ENCODE measurements at regions not wholly inside any gene's neighbourhood (a gene's known extent, or its start where the extent isn't known, plus 50 kb on each side); places are given as distances from the start of the nearest gene placed in this dataset.

DNA sequence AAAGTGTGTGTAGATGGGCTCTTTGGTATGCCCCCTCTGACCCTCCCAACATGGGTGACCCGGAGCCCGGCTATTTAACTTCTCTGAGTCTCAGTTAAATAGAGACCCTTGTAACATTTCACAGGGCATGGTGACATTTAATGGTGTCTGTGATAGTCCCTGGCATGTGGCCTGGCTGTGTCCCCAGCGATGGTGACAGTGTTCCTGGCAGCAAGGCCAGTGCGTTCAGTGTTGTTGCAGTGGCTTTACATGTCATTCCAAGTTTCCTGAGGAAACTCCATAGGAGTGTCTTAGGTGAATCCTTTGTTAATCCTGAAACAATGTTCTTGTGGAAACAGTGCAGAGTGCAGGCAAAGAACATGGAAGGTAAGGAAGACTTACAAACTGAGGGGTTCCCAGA is 137.0 kb downstream of the RAMP3 start:
- no peak overlapping the region for H3K4me3 ChIP-seq
- no peak for DNase-seq (ENCODE audit: low read depth in 1 of 2, low spot score in 1 of 2)
- H3K4me1 ChIP-seq = no peaks in the 10 kb centered on the region
- no peak overlapping the region for H3K27ac ChIP-seq
- TF ChIP-seq CEBPB (IDR thresholded peaks at IDR 0.05) (no peak), NR3C1 (IDR thresholded peaks at IDR 0.05) (no peak)
- ChIA-PET CTCF (interaction anchor here (0.9 kb wide), 1 partner anchor 34 kb away, joined by 3 read pairs; no protein-coding TSS in a partner anchor), POLR2A (no interaction called here)
- peak; percentile 28 for FAIRE-seq
- no peak for ATAC-seq
- H3K4me2 ChIP-seq = no peak overlapping the region
- WGBS (ENCODE audit: missing lambda C conversion rate) = 37% methylated on average over 4 of the region's 4 CpGs
- H3K9me3 ChIP-seq = no peaks in the 10 kb centered on the region

GRCh38 chr7:45295222-45295621 is 137.6 kb downstream of the RAMP3 start:
- peaks cover 3% of the 10 kb centered on the region; the same call in 1 of the 3 replicates for H3K9me3 ChIP-seq
- WGBS (ENCODE audit: missing lambda C conversion rate) = 60% methylated on average over 4 of the region's 4 CpGs
- DNase-seq (ENCODE audit: low read depth in 1 of 2, low spot score in 1 of 2) = no peak
- H3K4me3 ChIP-seq = no peak overlapping the region
- ATAC-seq = no peak
- no peaks in the 10 kb centered on the region for H3K4me1 ChIP-seq
- ChIA-PET POLR2A (no interaction called here), CTCF (interaction anchor here (0.8 to 0.9 kb wide), 2 partner anchors 35 to 115 kb away, joined by 3 read pairs; no protein-coding TSS in a partner anchor)
- no peak overlapping the region for H3K4me2 ChIP-seq
- no peak for FAIRE-seq
- no peak overlapping the region for H3K27ac ChIP-seq
- TF ChIP-seq ZSCAN20 (CRISPR knock-in tag; IDR thresholded peaks at IDR 0.05) (no peak), PHF8 (IDR thresholded peaks at IDR 0.05; ENCODE audit: borderline replicate concordance, low read depth) (no peak), HEYL (CRISPR knock-in tag; IDR thresholded peaks at IDR 0.05) (no peak), ATOH8 (CRISPR knock-in tag; IDR thresholded peaks at IDR 0.05; ENCODE audit: low read depth) (no peak), SREBF2 (IDR thresholded peaks at IDR 0.05) (no peak), TFCP2L1 (CRISPR knock-in tag; IDR thresholded peaks at IDR 0.05) (no peak), ZC3H11A (IDR thresholded peaks at IDR 0.05) (no peak), CBX8 (IDR thresholded peaks at IDR 0.05) (no peak), MAFK (IDR thresholded peaks at IDR 0.05; ENCODE audit: partially characterized antibody) (no peak), USF2 (IDR thresholded peaks at IDR 0.05) (no peak), JUN (IDR thresholded peaks at IDR 0.05) (no peak), POLR2AphosphoS2 (conservative IDR thresholded peaks at IDR 0.05; ENCODE audit: low read length) (no peak), MAZ (IDR thresholded peaks at IDR 0.05; ENCODE audit: borderline replicate concordance, low read depth, low read length) (no peak), SMC3 (IDR thresholded peaks at IDR 0.05) (no peak)
- TF ChIP-seq, protein P1, sequence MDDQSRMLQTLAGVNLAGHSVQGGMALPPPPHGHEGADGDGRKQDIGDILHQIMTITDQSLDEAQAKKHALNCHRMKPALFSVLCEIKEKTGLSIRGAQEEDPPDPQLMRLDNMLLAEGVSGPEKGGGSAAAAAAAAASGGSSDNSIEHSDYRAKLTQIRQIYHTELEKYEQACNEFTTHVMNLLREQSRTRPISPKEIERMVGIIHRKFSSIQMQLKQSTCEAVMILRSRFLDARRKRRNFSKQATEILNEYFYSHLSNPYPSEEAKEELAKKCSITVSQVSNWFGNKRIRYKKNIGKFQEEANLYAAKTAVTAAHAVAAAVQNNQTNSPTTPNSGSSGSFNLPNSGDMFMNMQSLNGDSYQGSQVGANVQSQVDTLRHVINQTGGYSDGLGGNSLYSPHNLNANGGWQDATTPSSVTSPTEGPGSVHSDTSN (IDR thresholded peaks at IDR 0.05) = no peak

GRCh38 chr7:45296748-45297147 is 139.2 kb downstream of the RAMP3 start:
- POLR2A ChIA-PET = no interaction called here
- CTCF ChIA-PET = no interaction called here
- Histone ChIP-seq H3K27ac (no peak overlapping the region), H3K4me2 (no peak overlapping the region), H3K4me3 (no peak overlapping the region), H3K9me3 (peaks cover 10% of the 10 kb centered on the region; the same call in 2 of the 3 replicates), H3K4me1 (no peaks in the 10 kb centered on the region)
- no peak for ATAC-seq
- no peak for FAIRE-seq
- DNase-seq (ENCODE audit: low read depth in 1 of 2, low spot score in 1 of 2) = no peak
- peak; percentile 98 for TF ChIP-seq MAFK (IDR thresholded peaks at IDR 0.05; ENCODE audit: partially characterized antibody)
- TF ChIP-seq, protein P1 (IDR thresholded peaks at IDR 0.05) = no peak
- no peak for TF ChIP-seq POLR2A (IDR thresholded peaks at IDR 0.05; ENCODE audit: low read length)

- CTCF ChIA-PET = no interaction called here
- Histone ChIP-seq H3K4me1 (no peaks in the 10 kb centered on the region), H3K27ac (no peak overlapping the region), H3K4me3 (no peak overlapping the region), H3K4me2 (no peak overlapping the region), H3K9me3 (peaks cover 9% of the 10 kb centered on the region; the same call in 1 of the 3 replicates)
- ATAC-seq = no peak
- 33% methylated on average over 3 of the region's 3 CpGs for WGBS (ENCODE audit: missing lambda C conversion rate)
- TF ChIP-seq, protein P2, sequence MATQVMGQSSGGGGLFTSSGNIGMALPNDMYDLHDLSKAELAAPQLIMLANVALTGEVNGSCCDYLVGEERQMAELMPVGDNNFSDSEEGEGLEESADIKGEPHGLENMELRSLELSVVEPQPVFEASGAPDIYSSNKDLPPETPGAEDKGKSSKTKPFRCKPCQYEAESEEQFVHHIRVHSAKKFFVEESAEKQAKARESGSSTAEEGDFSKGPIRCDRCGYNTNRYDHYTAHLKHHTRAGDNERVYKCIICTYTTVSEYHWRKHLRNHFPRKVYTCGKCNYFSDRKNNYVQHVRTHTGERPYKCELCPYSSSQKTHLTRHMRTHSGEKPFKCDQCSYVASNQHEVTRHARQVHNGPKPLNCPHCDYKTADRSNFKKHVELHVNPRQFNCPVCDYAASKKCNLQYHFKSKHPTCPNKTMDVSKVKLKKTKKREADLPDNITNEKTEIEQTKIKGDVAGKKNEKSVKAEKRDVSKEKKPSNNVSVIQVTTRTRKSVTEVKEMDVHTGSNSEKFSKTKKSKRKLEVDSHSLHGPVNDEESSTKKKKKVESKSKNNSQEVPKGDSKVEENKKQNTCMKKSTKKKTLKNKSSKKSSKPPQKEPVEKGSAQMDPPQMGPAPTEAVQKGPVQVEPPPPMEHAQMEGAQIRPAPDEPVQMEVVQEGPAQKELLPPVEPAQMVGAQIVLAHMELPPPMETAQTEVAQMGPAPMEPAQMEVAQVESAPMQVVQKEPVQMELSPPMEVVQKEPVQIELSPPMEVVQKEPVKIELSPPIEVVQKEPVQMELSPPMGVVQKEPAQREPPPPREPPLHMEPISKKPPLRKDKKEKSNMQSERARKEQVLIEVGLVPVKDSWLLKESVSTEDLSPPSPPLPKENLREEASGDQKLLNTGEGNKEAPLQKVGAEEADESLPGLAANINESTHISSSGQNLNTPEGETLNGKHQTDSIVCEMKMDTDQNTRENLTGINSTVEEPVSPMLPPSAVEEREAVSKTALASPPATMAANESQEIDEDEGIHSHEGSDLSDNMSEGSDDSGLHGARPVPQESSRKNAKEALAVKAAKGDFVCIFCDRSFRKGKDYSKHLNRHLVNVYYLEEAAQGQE (IDR thresholded peaks at IDR 0.05) = no peak
- TF ChIP-seq NPAS2 (CRISPR knock-in tag; IDR thresholded peaks at IDR 0.05; ENCODE audit: borderline replicate concordance) = no peak
- no peak for TF ChIP-seq HOXB5 (CRISPR knock-in tag; IDR thresholded peaks at IDR 0.05)
- TF ChIP-seq NR3C1 (IDR thresholded peaks at IDR 0.05) = no peak
- TF ChIP-seq EHMT2 (IDR thresholded peaks at IDR 0.05; ENCODE audit: low read depth) = no peak
- TF ChIP-seq MAZ (IDR thresholded peaks at IDR 0.05; ENCODE audit: borderline replicate concordance, low read depth, low read length) = no peak
- TF ChIP-seq RNF2 (IDR thresholded peaks at IDR 0.05; ENCODE audit: borderline replicate concordance, low read depth) = no peak
- no peak for TF ChIP-seq POLR2A (IDR thresholded peaks at IDR 0.05; ENCODE audit: low read length)
- no peak for TF ChIP-seq FOXS1 (CRISPR knock-in tag; IDR thresholded peaks at IDR 0.05)
- no peak for FAIRE-seq
- POLR2A ChIA-PET = no interaction called here
- no peak for DNase-seq (ENCODE audit: low read depth in 1 of 2, low spot score in 1 of 2)
Observed at GRCh38 chr7:45306752-45307305, 149.2 kb downstream of the RAMP3 start.
